Panc1 (cell line): ENCODE measurements at regions not wholly inside any gene's neighbourhood (a gene's known extent, or its start where the extent isn't known, plus 50 kb on each side); places are given as distances from the start of the nearest gene placed in this dataset.

Experiments used
- ATAC-seq: fragments of 200-7000 bp; cut with Tn5 transposase; 2 replicates; pipeline ENCODE4 v1.9.1; 2020; ENCODE audit warnings: mild to moderate bottlenecking, moderate library complexity
- BruUV-seq: library from RNA; stranded (reverse); fragments of 400-500 nt; replicated peaks from 2 replicates; lab custom pipeline; 2021; lab: Mats Ljungman, UMichigan
- CTCF ChIA-PET: fragments of 300-600 bp; sonication (Branson Sonifier 250); formaldehyde crosslinking; loops from one replicate; lab custom pipeline; 2022; ENCODE audit warnings: antibody characterized with exemption; lab: Charles Lee
- POLR2A ChIA-PET: fragments of 300-600 bp; sonication (Branson Sonifier 250); formaldehyde crosslinking; loops from one replicate; lab custom pipeline; 2022; ENCODE audit warnings: antibody characterized with exemption; lab: Charles Lee
- DNase-seq: peaks from one replicate; pipeline ENCODE4 v3.0.0-alpha.2; 2010; ENCODE audit warnings: low read depth, low spot score
- H3K27ac ChIP-seq: 2 replicates; pipeline ENCODE4 v1.5.1; 2011; ENCODE audit warnings: mild to moderate bottlenecking, low read length, inconsistent platforms
- H3K27me3 ChIP-seq: fragments of 200-500 bp; sonication (Bioruptor generic); 2 replicates; pipeline ENCODE4 v1.6.0; 2014; ENCODE audit warnings: low read length, inconsistent platforms; ENCODE audit not compliant: control insufficient read depth, insufficient read depth
- H3K36me3 ChIP-seq: fragments of 200-500 bp; sonication (Bioruptor generic); 2 replicates; pipeline ENCODE4 v1.5.1; 2014; ENCODE audit warnings: inconsistent platforms, mild to moderate bottlenecking, low read length, moderate library complexity; ENCODE audit not compliant: control insufficient read depth, insufficient read depth
- H3K4me1 ChIP-seq: 2 replicates; pipeline ENCODE4 v1.5.1; 2011; ENCODE audit warnings: inconsistent platforms, mild to moderate bottlenecking, low read length, moderate library complexity; ENCODE audit not compliant: control insufficient read depth, insufficient read depth
- H3K4me3 ChIP-seq, 2 experiments: 2 replicates each; pipeline ENCODE4 v1.5.1; 2011 to 2012; ENCODE audit warnings: low read depth in 2 of 2, low read length in 2 of 2, mild to moderate bottlenecking in 2 of 2, inconsistent platforms in 1 of 2, moderate library complexity in 1 of 2
- H3K9me3 ChIP-seq: fragments of 200-500 bp; sonication (Bioruptor generic); 2 replicates; pipeline ENCODE4 v1.5.1; 2014; ENCODE audit warnings: low read depth, mild to moderate bottlenecking, inconsistent platforms, low read length, moderate library complexity; ENCODE audit not compliant: control insufficient read depth, insufficient read depth
- POLR2AphosphoS5 ChIP-seq: IDR thresholded peaks from 2 replicates; pipeline ENCODE4 v1.6.1; 2012; ENCODE audit warnings: mild to moderate bottlenecking, low read depth, low read length, moderate library complexity
- SIN3A ChIP-seq: IDR thresholded peaks from 2 replicates; pipeline ENCODE4 v1.6.1; 2012; ENCODE audit warnings: low read depth, mild to moderate bottlenecking, low read length, moderate library complexity, borderline replicate concordance; ENCODE audit not compliant: insufficient read depth
- TCF7L2 ChIP-seq: IDR thresholded peaks from 2 replicates; pipeline ENCODE4 v1.6.1; 2011; ENCODE audit warnings: mild to moderate bottlenecking, low read depth, low read length, inconsistent platforms
- in situ Hi-C: cut with HindIII; loops from 2 replicates; pipeline ENCODE4 v1.10.0; 2016; ENCODE audit warnings: low sequenced_read_pairs, low pct_unique_long_range_greater_than_20kb
- intact Hi-C: fragments of 100-400 bp; cut with micrococcal nuclease; formaldehyde crosslinking; loops from one replicate; pipeline ENCODE4 v1.10.0; 2022; ENCODE audit not compliant: unreplicated experiment
- TF ChIP-seq, protein P1 (sequence below), 2 experiments: IDR thresholded peaks; 2 replicates each; pipeline ENCODE4 v1.6.1; 2011 to 2012; ENCODE audit warnings: low read depth in 2 of 2, control low read depth in 1 of 2, low read length in 1 of 2, mild to moderate bottlenecking in 1 of 2, moderate library complexity in 1 of 2; ENCODE audit not compliant: insufficient read depth in 1 of 2
- TF ChIP-seq, protein P2 (sequence below): fragments of 450-650 bp; IDR thresholded peaks from 2 replicates; pipeline ENCODE4 v1.5.1; 2017; ENCODE audit warnings: mild to moderate bottlenecking

DNA sequence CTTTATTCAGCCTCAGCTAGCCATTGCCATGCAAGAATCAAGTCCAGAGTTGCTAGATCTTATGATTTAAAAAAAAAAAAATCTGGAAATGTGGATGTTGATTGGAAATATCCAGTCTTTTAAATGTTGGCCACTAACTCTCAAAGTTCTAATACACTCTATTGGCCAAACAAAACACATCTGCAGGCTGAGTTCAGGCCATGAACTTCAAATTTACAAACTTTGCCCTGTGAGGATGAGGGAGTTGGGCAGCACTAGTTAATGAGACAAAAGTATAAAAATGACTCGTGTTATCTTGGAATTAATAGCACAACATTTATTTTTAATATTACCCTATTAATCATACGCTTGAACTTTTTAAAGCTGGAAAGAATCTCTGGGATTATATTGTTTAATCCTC lies 432.3 kb downstream of the PLPP3 start:
- H3K9me3 ChIP-seq = no peaks in the 10 kb centered on the region
- no TSS peak for BruUV-seq
- H3K4me1 ChIP-seq = no peaks in the 10 kb centered on the region
- in situ Hi-C loops (no loop called here), intact Hi-C loops (no loop called here)
- no peaks in the 10 kb centered on the region for H3K36me3 ChIP-seq
- DNase-seq (no peak), ATAC-seq (no peak)
- H3K27me3 ChIP-seq = no peaks in the 10 kb centered on the region
- ChIA-PET POLR2A (no interaction called here), CTCF (interaction anchor here (0.7 to 0.9 kb wide), 2 partner anchors 96 to 478 kb away, joined by 3 read pairs; no protein-coding TSS in a partner anchor)
- TF ChIP-seq TCF7L2 (no peak), POLR2AphosphoS5 (no peak)
- TF ChIP-seq, protein P1, sequence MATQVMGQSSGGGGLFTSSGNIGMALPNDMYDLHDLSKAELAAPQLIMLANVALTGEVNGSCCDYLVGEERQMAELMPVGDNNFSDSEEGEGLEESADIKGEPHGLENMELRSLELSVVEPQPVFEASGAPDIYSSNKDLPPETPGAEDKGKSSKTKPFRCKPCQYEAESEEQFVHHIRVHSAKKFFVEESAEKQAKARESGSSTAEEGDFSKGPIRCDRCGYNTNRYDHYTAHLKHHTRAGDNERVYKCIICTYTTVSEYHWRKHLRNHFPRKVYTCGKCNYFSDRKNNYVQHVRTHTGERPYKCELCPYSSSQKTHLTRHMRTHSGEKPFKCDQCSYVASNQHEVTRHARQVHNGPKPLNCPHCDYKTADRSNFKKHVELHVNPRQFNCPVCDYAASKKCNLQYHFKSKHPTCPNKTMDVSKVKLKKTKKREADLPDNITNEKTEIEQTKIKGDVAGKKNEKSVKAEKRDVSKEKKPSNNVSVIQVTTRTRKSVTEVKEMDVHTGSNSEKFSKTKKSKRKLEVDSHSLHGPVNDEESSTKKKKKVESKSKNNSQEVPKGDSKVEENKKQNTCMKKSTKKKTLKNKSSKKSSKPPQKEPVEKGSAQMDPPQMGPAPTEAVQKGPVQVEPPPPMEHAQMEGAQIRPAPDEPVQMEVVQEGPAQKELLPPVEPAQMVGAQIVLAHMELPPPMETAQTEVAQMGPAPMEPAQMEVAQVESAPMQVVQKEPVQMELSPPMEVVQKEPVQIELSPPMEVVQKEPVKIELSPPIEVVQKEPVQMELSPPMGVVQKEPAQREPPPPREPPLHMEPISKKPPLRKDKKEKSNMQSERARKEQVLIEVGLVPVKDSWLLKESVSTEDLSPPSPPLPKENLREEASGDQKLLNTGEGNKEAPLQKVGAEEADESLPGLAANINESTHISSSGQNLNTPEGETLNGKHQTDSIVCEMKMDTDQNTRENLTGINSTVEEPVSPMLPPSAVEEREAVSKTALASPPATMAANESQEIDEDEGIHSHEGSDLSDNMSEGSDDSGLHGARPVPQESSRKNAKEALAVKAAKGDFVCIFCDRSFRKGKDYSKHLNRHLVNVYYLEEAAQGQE (IDR thresholded peaks at IDR 0.05; ENCODE audit: insufficient read depth in 1 of 2, low read depth in 2 of 2, low read length in 1 of 2) = no peak
- no peak overlapping the region for H3K27ac ChIP-seq
- H3K4me3 ChIP-seq = no peak overlapping the region

DNA sequence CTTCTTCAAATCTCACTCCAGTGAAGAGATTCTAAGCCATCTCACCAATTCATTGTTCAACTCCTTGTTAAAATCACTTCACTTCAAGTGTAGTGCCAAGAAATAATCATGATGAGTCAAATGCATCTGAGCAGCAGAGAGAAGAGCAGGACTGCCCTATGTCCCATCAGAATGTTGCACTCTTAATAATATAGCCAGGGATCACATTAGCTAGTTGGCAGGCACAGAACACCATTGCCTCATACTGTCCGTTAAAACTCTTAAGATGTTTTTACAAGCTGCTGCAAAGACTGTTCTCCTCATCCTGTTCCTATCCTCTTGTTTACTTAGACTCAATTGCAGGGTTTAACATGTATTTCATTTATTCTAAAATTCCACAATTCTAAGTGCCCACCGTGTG lies 432.9 kb downstream of the PLPP3 start:
- no peak for ATAC-seq
- no TSS peak for BruUV-seq
- no peaks in the 10 kb centered on the region for H3K27me3 ChIP-seq
- DNase-seq = no peak
- ChIA-PET POLR2A (no interaction called here), CTCF (interaction anchor here (0.7 to 0.9 kb wide), 2 partner anchors 96 to 478 kb away, joined by 3 read pairs; no protein-coding TSS in a partner anchor)
- H3K36me3 ChIP-seq = no peaks in the 10 kb centered on the region
- no peaks in the 10 kb centered on the region for H3K4me1 ChIP-seq
- no peak for TF ChIP-seq TCF7L2
- TF ChIP-seq, protein P2, sequence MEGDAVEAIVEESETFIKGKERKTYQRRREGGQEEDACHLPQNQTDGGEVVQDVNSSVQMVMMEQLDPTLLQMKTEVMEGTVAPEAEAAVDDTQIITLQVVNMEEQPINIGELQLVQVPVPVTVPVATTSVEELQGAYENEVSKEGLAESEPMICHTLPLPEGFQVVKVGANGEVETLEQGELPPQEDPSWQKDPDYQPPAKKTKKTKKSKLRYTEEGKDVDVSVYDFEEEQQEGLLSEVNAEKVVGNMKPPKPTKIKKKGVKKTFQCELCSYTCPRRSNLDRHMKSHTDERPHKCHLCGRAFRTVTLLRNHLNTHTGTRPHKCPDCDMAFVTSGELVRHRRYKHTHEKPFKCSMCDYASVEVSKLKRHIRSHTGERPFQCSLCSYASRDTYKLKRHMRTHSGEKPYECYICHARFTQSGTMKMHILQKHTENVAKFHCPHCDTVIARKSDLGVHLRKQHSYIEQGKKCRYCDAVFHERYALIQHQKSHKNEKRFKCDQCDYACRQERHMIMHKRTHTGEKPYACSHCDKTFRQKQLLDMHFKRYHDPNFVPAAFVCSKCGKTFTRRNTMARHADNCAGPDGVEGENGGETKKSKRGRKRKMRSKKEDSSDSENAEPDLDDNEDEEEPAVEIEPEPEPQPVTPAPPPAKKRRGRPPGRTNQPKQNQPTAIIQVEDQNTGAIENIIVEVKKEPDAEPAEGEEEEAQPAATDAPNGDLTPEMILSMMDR = no peak
- TF ChIP-seq SIN3A = no peak
- TF ChIP-seq, protein P1 (IDR thresholded peaks at IDR 0.05; ENCODE audit: insufficient read depth in 1 of 2, low read depth in 2 of 2, low read length in 1 of 2) = no peak
- no peak for TF ChIP-seq POLR2AphosphoS5
- H3K9me3 ChIP-seq = no peaks in the 10 kb centered on the region
- no peak overlapping the region for H3K4me3 ChIP-seq
- H3K27ac ChIP-seq = no peak overlapping the region
- intact Hi-C loops (no loop called here), in situ Hi-C loops (no loop called here)
